ENCODE measurements at regions not wholly inside any gene's neighbourhood (a gene's known extent, or its start where the extent isn't known, plus 50 kb on each side); places are given as distances from the start of the nearest gene placed in this dataset.

GRCh38 chr12:59929110-59929509, 333.3 kb downstream of the SLC16A7 start:
- DNase-seq: no peak

- no peak for DNase-seq
These were observed 338.7 kb downstream of the SLC16A7 start for GRCh38 chr12:59934486-59934885.

GRCh38 chr12:59936534-59936933, 340.7 kb downstream of the SLC16A7 start:
- no peak for DNase-seq

- no peak for DNase-seq
These were observed 341.3 kb downstream of the SLC16A7 start for GRCh38 chr12:59937148-59937547.

- DNase-seq: no peak
These were observed 342.5 kb downstream of the SLC16A7 start for GRCh38 chr12:59938190-59938962.

GRCh38 chr12:59940631-59941342, 345.0 kb downstream of the SLC16A7 start:
- DNase-seq: no peak

GRCh38 chr12:59941461-59941860, 345.6 kb downstream of the SLC16A7 start:
- DNase-seq: no peak

GRCh38 chr12:59944177-59944576, 348.3 kb downstream of the SLC16A7 start:
- no peak for DNase-seq

- DNase-seq: no peak
These were observed 350.8 kb downstream of the SLC16A7 start for GRCh38 chr12:59946635-59947034.

GRCh38 chr12:59963546-59963945, 367.7 kb downstream of the SLC16A7 start:
- no peak for DNase-seq

- no peak for DNase-seq
These were observed 377.1 kb downstream of the SLC16A7 start for GRCh38 chr12:59972905-59973304.

GRCh38 chr12:59973515-59973914, 377.7 kb downstream of the SLC16A7 start:
- no peak for DNase-seq

GRCh38 chr12:59977779-59978178, 381.9 kb downstream of the SLC16A7 start:
- DNase-seq: no peak

- DNase-seq: no peak
These were observed 384.6 kb downstream of the SLC16A7 start for GRCh38 chr12:59980476-59980875.

- DNase-seq: no peak
These were observed 403.5 kb downstream of the SLC16A7 start for GRCh38 chr12:59999291-59999690.

GRCh38 chr12:60010486-60010885, 414.7 kb downstream of the SLC16A7 start:
- no peak for DNase-seq

GRCh38 chr12:60012659-60013058, 416.8 kb downstream of the SLC16A7 start:
- DNase-seq: no peak

- no peak for DNase-seq
These were observed 418.6 kb downstream of the SLC16A7 start for GRCh38 chr12:60014436-60014835.

GRCh38 chr12:60020068-60020467, 424.2 kb downstream of the SLC16A7 start:
- no peak for DNase-seq

- no peak for DNase-seq
These were observed 425.4 kb downstream of the SLC16A7 start for GRCh38 chr12:60021235-60021634.

GRCh38 chr12:60027266-60027665, 431.4 kb downstream of the SLC16A7 start:
- no peak for DNase-seq

GRCh38 chr12:60034147-60034546, 438.3 kb downstream of the SLC16A7 start:
- no peak for DNase-seq

GRCh38 chr12:60035835-60036234, 440.0 kb downstream of the SLC16A7 start:
- DNase-seq: no peak

GRCh38 chr12:60042835-60043234, 447.0 kb downstream of the SLC16A7 start:
- no peak for DNase-seq

GRCh38 chr12:60043236-60043635, 447.4 kb downstream of the SLC16A7 start:
- no peak for DNase-seq

All from CD4-positive, alpha-beta T cell treated with Interleukin-4 for 4 hours (primary cell).